Adrenal gland (tissue), 5 donors: ENCODE measurements at regions not wholly inside any gene's neighbourhood (a gene's known extent, or its start where the extent isn't known, plus 50 kb on each side); places are given as distances from the start of the nearest gene placed in this dataset.

ENCODE experiments used
- CTCF ChIP-seq, 6 experiments: fragments of 450-650 bp in 4 of 6; fragments of 200-600 bp in 2 of 6; sonication (generic) in 1 of 6; IDR thresholded peaks; 1 replicate in 5 of 6; 2 replicates in 1 of 6; pipeline versions ENCODE4 v1.5.1 to v1.8.0; 2016 to 2021; ENCODE audit warnings: antibody characterized with exemption in 6 of 6, mild to moderate bottlenecking in 2 of 6, moderate library complexity in 1 of 6
- POLR2A ChIP-seq, 2 donors: fragments of 450-650 bp; IDR thresholded peaks; one replicate each; pipeline ENCODE4 v1.6.1; 2017; ENCODE audit warnings: antibody characterized with exemption in 2 of 2, mild to moderate bottlenecking in 2 of 2, moderate library complexity in 1 of 2
- donor health status: DM: no; HTN: no; CAD: no.

DNA sequence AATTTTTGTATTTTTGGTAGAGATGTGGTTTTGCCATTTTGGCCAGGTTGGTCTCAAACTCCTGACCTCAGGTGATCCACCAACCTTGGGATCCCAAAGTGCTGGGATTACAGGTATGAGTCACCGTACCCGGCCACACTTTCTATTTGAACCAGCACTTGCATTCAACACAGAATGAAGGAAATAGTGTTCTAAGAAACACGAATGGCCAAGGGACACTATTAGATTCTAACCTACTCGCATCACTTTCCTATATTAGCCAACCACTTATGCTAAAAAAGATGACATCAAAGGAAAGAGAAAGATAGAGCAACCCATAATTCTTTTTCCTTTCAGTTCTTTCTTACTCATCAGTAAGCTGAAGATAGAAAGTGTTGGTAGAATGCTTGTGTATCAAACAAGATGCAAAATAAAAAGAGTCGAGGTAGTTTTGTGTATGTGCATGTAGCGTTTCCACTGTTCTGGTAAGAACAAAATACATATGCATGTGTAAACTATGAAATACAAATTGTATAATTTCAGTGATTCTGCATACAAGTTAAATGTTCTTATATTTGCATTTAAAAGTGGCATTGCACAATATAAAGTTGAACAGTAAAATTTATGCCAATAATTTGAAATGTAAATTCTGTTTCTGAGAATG lies 247.6 kb downstream of the CDCA7 start:
- TF ChIP-seq CTCF (IDR thresholded peaks at IDR 0.05) (no peak), POLR2A (IDR thresholded peaks at IDR 0.05) (no peak)
